ENCODE measurements at regions not wholly inside any gene's neighbourhood (a gene's known extent, or its start where the extent isn't known, plus 50 kb on each side); places are given as distances from the start of the nearest gene placed in this dataset.

GRCh38 chrX:143800150-143800549 lies 79.6 kb upstream of the SPANXN2 start:
- DNase-seq: no peak

GRCh38 chrX:143788265-143788664 lies 67.7 kb upstream of the SPANXN2 start:
- DNase-seq: peak; percentile 4

- no peak for DNase-seq
These were observed 66.8 kb upstream of the SPANXN2 start for GRCh38 chrX:143787341-143787740.

GRCh38 chrX:143781103-143781502 lies 60.6 kb upstream of the SPANXN2 start:
- no peak for DNase-seq

Measured in RPMI8226 (cell line).